ENCODE measurements at regions not wholly inside any gene's neighbourhood (a gene's known extent, or its start where the extent isn't known, plus 50 kb on each side); places are given as distances from the start of the nearest gene placed in this dataset.

- H3K36me3 ChIP-seq = no peaks in the 10 kb centered on the region
- TF ChIP-seq, protein P1, sequence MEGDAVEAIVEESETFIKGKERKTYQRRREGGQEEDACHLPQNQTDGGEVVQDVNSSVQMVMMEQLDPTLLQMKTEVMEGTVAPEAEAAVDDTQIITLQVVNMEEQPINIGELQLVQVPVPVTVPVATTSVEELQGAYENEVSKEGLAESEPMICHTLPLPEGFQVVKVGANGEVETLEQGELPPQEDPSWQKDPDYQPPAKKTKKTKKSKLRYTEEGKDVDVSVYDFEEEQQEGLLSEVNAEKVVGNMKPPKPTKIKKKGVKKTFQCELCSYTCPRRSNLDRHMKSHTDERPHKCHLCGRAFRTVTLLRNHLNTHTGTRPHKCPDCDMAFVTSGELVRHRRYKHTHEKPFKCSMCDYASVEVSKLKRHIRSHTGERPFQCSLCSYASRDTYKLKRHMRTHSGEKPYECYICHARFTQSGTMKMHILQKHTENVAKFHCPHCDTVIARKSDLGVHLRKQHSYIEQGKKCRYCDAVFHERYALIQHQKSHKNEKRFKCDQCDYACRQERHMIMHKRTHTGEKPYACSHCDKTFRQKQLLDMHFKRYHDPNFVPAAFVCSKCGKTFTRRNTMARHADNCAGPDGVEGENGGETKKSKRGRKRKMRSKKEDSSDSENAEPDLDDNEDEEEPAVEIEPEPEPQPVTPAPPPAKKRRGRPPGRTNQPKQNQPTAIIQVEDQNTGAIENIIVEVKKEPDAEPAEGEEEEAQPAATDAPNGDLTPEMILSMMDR (IDR thresholded peaks at IDR 0.05; ENCODE audit: borderline replicate concordance) = no peak
- H3K9me3 ChIP-seq (replicated peaks) = no peaks in the 10 kb centered on the region
- no peak for DNase-seq
- H3K27ac ChIP-seq (replicated peaks) = no peak overlapping the region
- H3K4me1 ChIP-seq = peaks cover 12% of the 10 kb centered on the region
- peaks cover 52% of the 10 kb centered on the region for H3K27me3 ChIP-seq (ENCODE audit: low read depth)
- H3K4me3 ChIP-seq = no peak overlapping the region
- intact Hi-C loops (cut with micrococcal nuclease) = no loop called here
Measured at GRCh38 chr10:62990126-62990525, 143.0 kb upstream of the NRBF2 start.

GRCh38 chr10:62985807-62986600, 147.1 kb upstream of the NRBF2 start:
- H3K9me3 ChIP-seq (replicated peaks) = no peaks in the 10 kb centered on the region
- no peaks in the 10 kb centered on the region for H3K4me1 ChIP-seq
- H3K36me3 ChIP-seq = no peaks in the 10 kb centered on the region
- intact Hi-C loops (cut with micrococcal nuclease) = no loop called here
- no peak overlapping the region for H3K4me3 ChIP-seq
- H3K27ac ChIP-seq (replicated peaks) = no peak overlapping the region
- no peak for DNase-seq
- peaks cover 37% of the 10 kb centered on the region for H3K27me3 ChIP-seq (ENCODE audit: low read depth)
- TF ChIP-seq, protein P1 (IDR thresholded peaks at IDR 0.05; ENCODE audit: borderline replicate concordance) = no peak

DNA sequence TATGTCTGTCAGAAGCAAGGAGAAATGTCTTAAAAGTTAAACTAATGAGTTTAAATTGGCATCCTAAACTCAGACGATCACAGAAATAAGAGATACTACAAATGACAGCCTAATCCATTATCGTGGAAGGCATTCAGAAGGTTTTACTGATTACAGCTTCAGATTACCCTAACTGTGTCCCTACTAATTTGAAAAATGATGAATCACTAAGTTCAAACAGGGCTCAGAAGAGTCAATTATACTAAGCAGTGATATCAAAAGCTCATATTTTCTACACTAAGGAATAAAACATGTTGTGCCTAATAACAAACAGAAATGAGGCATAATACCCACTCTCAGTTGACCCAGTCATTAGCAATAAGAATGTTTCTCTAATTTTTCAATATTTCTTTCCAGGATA, 152.0 kb upstream of the NRBF2 start:
- intact Hi-C loops (cut with micrococcal nuclease) = no loop called here
- H3K9me3 ChIP-seq (replicated peaks) = peaks cover 5% of the 10 kb centered on the region
- peaks cover 15% of the 10 kb centered on the region for H3K27me3 ChIP-seq (ENCODE audit: low read depth)
- no peak overlapping the region for H3K4me3 ChIP-seq
- no peak for DNase-seq
- TF ChIP-seq, protein P1 (IDR thresholded peaks at IDR 0.05; ENCODE audit: borderline replicate concordance) = no peak
- no peaks in the 10 kb centered on the region for H3K4me1 ChIP-seq
- no peak overlapping the region for H3K27ac ChIP-seq (replicated peaks)
- no peaks in the 10 kb centered on the region for H3K36me3 ChIP-seq

- Histone ChIP-seq H3K27me3 (ENCODE audit: low read depth) (peaks cover 11% of the 10 kb centered on the region), H3K4me3 (no peak overlapping the region), H3K27ac (replicated peaks) (no peak overlapping the region), H3K9me3 (replicated peaks) (peaks cover 8% of the 10 kb centered on the region), H3K36me3 (no peaks in the 10 kb centered on the region), H3K4me1 (no peaks in the 10 kb centered on the region)
- no peak for DNase-seq
- intact Hi-C loops (cut with micrococcal nuclease) = no loop called here
- TF ChIP-seq, protein P1 (IDR thresholded peaks at IDR 0.05; ENCODE audit: borderline replicate concordance) = no peak
Measured at GRCh38 chr10:62980687-62981086, 152.4 kb upstream of the NRBF2 start.

- Histone ChIP-seq H3K27me3 (ENCODE audit: low read depth) (peaks cover 9% of the 10 kb centered on the region), H3K36me3 (no peaks in the 10 kb centered on the region), H3K27ac (replicated peaks) (no peak overlapping the region), H3K4me1 (no peaks in the 10 kb centered on the region), H3K9me3 (replicated peaks) (peaks cover 16% of the 10 kb centered on the region), H3K4me3 (no peak overlapping the region)
- DNase-seq = no peak
- TF ChIP-seq, protein P1 (IDR thresholded peaks at IDR 0.05; ENCODE audit: borderline replicate concordance) = no peak
- intact Hi-C loops (cut with micrococcal nuclease) = no loop called here
Measured at GRCh38 chr10:62979921-62980320, 153.2 kb upstream of the NRBF2 start.

All from left ventricle myocardium inferior (tissue), 1 donor.